SK-N-SH (cell line): ENCODE measurements at regions not wholly inside any gene's neighbourhood (a gene's known extent, or its start where the extent isn't known, plus 50 kb on each side); places are given as distances from the start of the nearest gene placed in this dataset.

Experiments used
- CTCF ChIA-PET: fragments of 300-600, 350-600 bp; formaldehyde crosslinking; extraction: SDS; loops from one replicate; lab custom pipeline; 2021; lab: Yijun Ruan, JAX
- POLR2A ChIA-PET: fragments of 350-600 bp; sonication (Branson Sonifier 250); formaldehyde crosslinking; extraction: SDS; loops from one replicate; lab custom pipeline; 2020; ENCODE audit warnings: antibody characterized with exemption, inconsistent platforms; lab: Yijun Ruan, JAX
- DNase-seq: peaks from one replicate; pipeline ENCODE4 v3.0.0; 2012
- H2AFZ ChIP-seq: fragments of 200-600 bp; sonication (generic); 2 replicates; pipeline ENCODE4 v1.8.1; 2016; ENCODE audit warnings: antibody characterized with exemption, mild to moderate bottlenecking, low read depth
- H3F3A ChIP-seq: fragments of 200-600 bp; sonication (generic); replicated peaks from 2 replicates; pipeline ENCODE3; 2016; ENCODE audit warnings: antibody characterized with exemption, mild to moderate bottlenecking; ENCODE audit not compliant: insufficient read depth
- H3K27ac ChIP-seq, 2 experiments: fragments of 200-500 bp in 1 of 2; fragments of 200-600 bp in 1 of 2; sonication (Bioruptor generic) in 1 of 2; sonication (generic), shearing (Covaris generic) in 1 of 2; 2 replicates each; pipeline versions ENCODE4 v1.5.1 to v1.6.1; 2014 to 2016; ENCODE audit warnings: low read depth in 2 of 2, inconsistent platforms in 1 of 2, low read length in 1 of 2, mild to moderate bottlenecking in 1 of 2, mixed read lengths in 1 of 2
- H3K27me3 ChIP-seq: fragments of 200-600 bp; sonication (generic), shearing (Covaris generic); 2 replicates; pipeline ENCODE4 v1.6.1; 2016; ENCODE audit warnings: mixed run types; ENCODE audit not compliant: insufficient read depth
- H3K36me3 ChIP-seq, 2 experiments: fragments of 200-500 bp in 1 of 2; fragments of 200-600 bp in 1 of 2; sonication (Bioruptor generic) in 1 of 2; sonication (generic) in 1 of 2; replicated peaks in 1 of 2; 2 replicates each; pipeline versions ENCODE3 to v1.5.1; 2014 to 2016; ENCODE audit warnings: low read length in 1 of 2, mild to moderate bottlenecking in 1 of 2; ENCODE audit not compliant: insufficient read depth in 2 of 2, control insufficient read depth in 1 of 2
- H3K4me1 ChIP-seq, 2 experiments: fragments of 200-500 bp in 1 of 2; fragments of 200-600 bp in 1 of 2; sonication (Bioruptor generic) in 1 of 2; sonication (generic), shearing (Covaris generic) in 1 of 2; 2 replicates each; pipeline versions ENCODE4 v1.5.1 to v1.6.1; 2014 to 2016; ENCODE audit warnings: low read depth in 1 of 2, low read length in 1 of 2, mixed run types in 1 of 2; ENCODE audit not compliant: insufficient read depth in 2 of 2, control insufficient read depth in 1 of 2
- H3K4me2 ChIP-seq: fragments of 200-600 bp; sonication (generic), shearing (Covaris generic); 2 replicates; pipeline ENCODE4 v1.6.1; 2017; ENCODE audit warnings: mixed run types
- H3K4me3 ChIP-seq, 2 experiments: fragments of 200-500 bp in 1 of 2; fragments of 200-600 bp in 1 of 2; sonication (Bioruptor generic) in 1 of 2; sonication (generic), shearing (Covaris generic) in 1 of 2; 2 replicates each; pipeline versions ENCODE4 v1.5.1 to v1.8.1; 2014 to 2016; ENCODE audit warnings: low read depth in 2 of 2, inconsistent platforms in 1 of 2, low read length in 1 of 2, mild to moderate bottlenecking in 1 of 2, mixed read lengths in 1 of 2, moderate library complexity in 1 of 2
- H3K79me2 ChIP-seq: fragments of 200-600 bp; sonication (generic); 2 replicates; pipeline ENCODE4 v1.8.1; 2017; ENCODE audit warnings: mild to moderate bottlenecking; ENCODE audit not compliant: insufficient read depth
- H3K9ac ChIP-seq: fragments of 200-600 bp; sonication (generic); 2 replicates; pipeline ENCODE4 v1.6.1; 2017; ENCODE audit warnings: mixed run types
- H3K9me2 ChIP-seq: fragments of 200-600 bp; sonication (generic); 2 replicates; pipeline ENCODE4 v1.6.1; 2017; ENCODE audit warnings: mixed run types
- H3K9me3 ChIP-seq: fragments of 200-600 bp; sonication (generic); 2 replicates; pipeline ENCODE4 v1.6.1; 2017; ENCODE audit warnings: mixed run types, mild to moderate bottlenecking, moderate library complexity
- H4K20me1 ChIP-seq: fragments of 200-600 bp; sonication (generic); 2 replicates; pipeline ENCODE4 v1.6.1; 2017; ENCODE audit warnings: mild to moderate bottlenecking, mixed run types; ENCODE audit not compliant: insufficient read depth
- CHD2 ChIP-seq: fragments of 150-350 bp; IDR thresholded peaks from 2 replicates; pipeline ENCODE4 v1.6.1; 2018; ENCODE audit warnings: low read length; ENCODE audit not compliant: partially characterized antibody
- CTCF ChIP-seq: fragments of 200-600 bp; sonication (generic); IDR thresholded peaks from 2 replicates; pipeline ENCODE4 v1.6.1; 2017; ENCODE audit warnings: antibody characterized with exemption, mild to moderate bottlenecking, moderate library complexity
- FOXM1 ChIP-seq: IDR thresholded peaks from 2 replicates; pipeline ENCODE4 v1.4.0; 2012; ENCODE audit warnings: low read depth, mild to moderate bottlenecking
- GABPA ChIP-seq: IDR thresholded peaks from 2 replicates; pipeline ENCODE4 v1.4.0; 2012; ENCODE audit warnings: low read depth, mild to moderate bottlenecking
- IRF3 ChIP-seq: fragments of 150-350 bp; IDR thresholded peaks from 2 replicates; pipeline ENCODE4 v1.6.1; 2016; ENCODE audit warnings: mild to moderate bottlenecking, low read depth, low read length
- MXI1 ChIP-seq: IDR thresholded peaks from 2 replicates; pipeline ENCODE4 v1.6.1; 2012; ENCODE audit warnings: mild to moderate bottlenecking, low read depth, low read length, improper control_type of control experiment
- POLR2AphosphoS5 ChIP-seq: IDR thresholded peaks from 2 replicates; pipeline ENCODE4 v1.6.1; 2012; ENCODE audit warnings: low read depth, low read length
- RAD21 ChIP-seq: IDR thresholded peaks from 2 replicates; pipeline ENCODE4 v1.6.1; 2012; ENCODE audit warnings: mild to moderate bottlenecking, low read length
- RCOR1 ChIP-seq: fragments of 150-350 bp; IDR thresholded peaks from 2 replicates; pipeline ENCODE4 v1.6.1; 2017; ENCODE audit warnings: antibody characterized with exemption, low read length
- RFX5 ChIP-seq: IDR thresholded peaks from 2 replicates; pipeline ENCODE4 v1.6.1; 2012; ENCODE audit warnings: mild to moderate bottlenecking, improper control_type of control experiment, low read length
- RXRA ChIP-seq: IDR thresholded peaks from 2 replicates; pipeline ENCODE4 v1.4.0; 2012; ENCODE audit warnings: low read depth, mild to moderate bottlenecking, borderline replicate concordance
- TCF12 ChIP-seq: IDR thresholded peaks from 2 replicates; pipeline ENCODE4 v1.4.0; 2012
- YY1 ChIP-seq: IDR thresholded peaks from 2 replicates; pipeline ENCODE4 v1.4.0; 2012; ENCODE audit warnings: low read depth, mild to moderate bottlenecking

GRCh38 chr16:80144191-80144590, 396.6 kb upstream of the DYNLRB2 start:
- no peak for DNase-seq
- Histone ChIP-seq H3K36me3 (no peaks in the 10 kb centered on the region), H3K4me3 (no peak overlapping the region), H2AFZ (no peak overlapping the region), H3K9me3 (no peaks in the 10 kb centered on the region), H3F3A (no peaks in the 10 kb centered on the region), H3K4me1 (no peaks in the 10 kb centered on the region; a peak in 1 of 4 replicates), H3K79me2 (no peaks in the 10 kb centered on the region), H3K27ac (no peak overlapping the region), H3K9ac (no peak overlapping the region), H3K9me2 (no peaks in the 10 kb centered on the region), H3K4me2 (no peak overlapping the region), H3K27me3 (no peaks in the 10 kb centered on the region), H4K20me1 (no peaks in the 10 kb centered on the region)
- ChIA-PET CTCF (interaction anchor here (1.0 to 1.6 kb wide), 2 partner anchors 34 to 140 kb away, joined by 3 read pairs; no protein-coding TSS in a partner anchor), POLR2A (no interaction called here)
- no peak for TF ChIP-seq RCOR1
- TF ChIP-seq TCF12, result no peak

GRCh38 chr16:80142940-80143339, 397.9 kb upstream of the DYNLRB2 start:
- Histone ChIP-seq H3K27me3 (no peaks in the 10 kb centered on the region), H3K4me1 (no peaks in the 10 kb centered on the region), H4K20me1 (no peaks in the 10 kb centered on the region), H3K36me3 (no peaks in the 10 kb centered on the region), H3K9me2 (no peaks in the 10 kb centered on the region), H3K4me2 (no peak overlapping the region), H3K9ac (no peak overlapping the region), H3K27ac (no peak overlapping the region), H3K9me3 (no peaks in the 10 kb centered on the region), H3K79me2 (no peaks in the 10 kb centered on the region), H3K4me3 (no peak overlapping the region), H3F3A (no peaks in the 10 kb centered on the region), H2AFZ (no peak overlapping the region)
- CTCF ChIA-PET, result interaction anchor here (0.9 kb wide), 1 partner anchor 21 kb away, joined by 3 read pairs; no protein-coding TSS in a partner anchor
- no peak for DNase-seq
- POLR2A ChIA-PET, result no interaction called here
- no peak for TF ChIP-seq IRF3
- TF ChIP-seq TCF12, result no peak
- no peak for TF ChIP-seq YY1
- TF ChIP-seq CHD2, result no peak
- no peak for TF ChIP-seq RFX5
- no peak for TF ChIP-seq GABPA
- no peak for TF ChIP-seq MXI1
- no peak for TF ChIP-seq POLR2AphosphoS5
- TF ChIP-seq RXRA, result no peak
- no peak for TF ChIP-seq RAD21
- TF ChIP-seq CTCF, result no peak
- no peak for TF ChIP-seq FOXM1
